Activated T-cell treated with anti-CD3 and anti-CD28 coated beads for 4 hours (primary cell): ENCODE measurements at regions not wholly inside any gene's neighbourhood (a gene's known extent, or its start where the extent isn't known, plus 50 kb on each side); places are given as distances from the start of the nearest gene placed in this dataset.

Experiments used
- DNase-seq: peaks from one replicate; pipeline ENCODE4 v3.0.0-alpha.2; 2020

- no peak for DNase-seq
Measured at GRCh38 chr6:18674346-18674745, 287.2 kb downstream of the RNF144B start.

- no peak for DNase-seq
Measured at GRCh38 chr6:18675881-18676280, 288.7 kb downstream of the RNF144B start.

- no peak for DNase-seq
Measured at GRCh38 chr6:18676548-18676947, 289.4 kb downstream of the RNF144B start.

- DNase-seq: no peak
Measured at GRCh38 chr6:18680842-18681241, 293.7 kb downstream of the RNF144B start.

GRCh38 chr6:18681832-18682503, 294.8 kb downstream of the RNF144B start:
- no peak for DNase-seq

- DNase-seq: no peak
Measured at GRCh38 chr6:18684343-18684742, 297.2 kb downstream of the RNF144B start.

GRCh38 chr6:18692929-18693685, 306.0 kb downstream of the RNF144B start:
- no peak for DNase-seq

- no peak for DNase-seq
Measured at GRCh38 chr6:18693881-18694280, 306.7 kb downstream of the RNF144B start.

- DNase-seq: no peak
Measured at GRCh38 chr6:18703546-18703945, 316.4 kb downstream of the RNF144B start.

- no peak for DNase-seq
Measured at GRCh38 chr6:18707714-18708439, 320.7 kb downstream of the RNF144B start.

GRCh38 chr6:18712595-18712994, 325.4 kb downstream of the RNF144B start:
- no peak for DNase-seq

GRCh38 chr6:18720075-18720474, 332.9 kb downstream of the RNF144B start:
- no peak for DNase-seq

GRCh38 chr6:18724056-18724455, 336.9 kb downstream of the RNF144B start:
- DNase-seq: no peak

- no peak for DNase-seq
Measured at GRCh38 chr6:18725449-18725848, 338.3 kb downstream of the RNF144B start.

- DNase-seq: no peak
Measured at GRCh38 chr6:18733921-18734550, 346.9 kb downstream of the RNF144B start.

- no peak for DNase-seq
Measured at GRCh38 chr6:18741741-18742140, 354.6 kb downstream of the RNF144B start.

GRCh38 chr6:18742406-18742805, 355.3 kb downstream of the RNF144B start:
- DNase-seq: no peak

GRCh38 chr6:18746727-18747126, 359.6 kb downstream of the RNF144B start:
- no peak for DNase-seq

- no peak for DNase-seq
Measured at GRCh38 chr6:18748314-18748713, 361.2 kb downstream of the RNF144B start.

- DNase-seq: no peak
Measured at GRCh38 chr6:18752278-18753068, 365.3 kb downstream of the RNF144B start.

- DNase-seq: no peak
Measured at GRCh38 chr6:18753076-18753475, 365.9 kb downstream of the RNF144B start.

GRCh38 chr6:18763086-18763485, 375.9 kb downstream of the RNF144B start:
- no peak for DNase-seq

GRCh38 chr6:18784794-18785193, 397.6 kb downstream of the RNF144B start:
- no peak for DNase-seq
